ENCODE measurements at regions not wholly inside any gene's neighbourhood (a gene's known extent, or its start where the extent isn't known, plus 50 kb on each side); places are given as distances from the start of the nearest gene placed in this dataset.
A peak's percentile ranks its signal among the peaks of the same experiment; 100 is the strongest.

- DNase-seq (ENCODE audit: low read depth in 3 of 3, low spot score in 2 of 3): no peak
Observed at GRCh38 chr1:106678279-106679050, 378.0 kb upstream of the PRMT6 start.

GRCh38 chr1:106680216-106680615 lies 376.3 kb upstream of the PRMT6 start:
- no peak for DNase-seq (ENCODE audit: low read depth in 3 of 3, low spot score in 2 of 3)

GRCh38 chr1:106680776-106681344 lies 375.6 kb upstream of the PRMT6 start:
- DNase-seq (ENCODE audit: low read depth in 3 of 3, low spot score in 2 of 3): no peak

DNA sequence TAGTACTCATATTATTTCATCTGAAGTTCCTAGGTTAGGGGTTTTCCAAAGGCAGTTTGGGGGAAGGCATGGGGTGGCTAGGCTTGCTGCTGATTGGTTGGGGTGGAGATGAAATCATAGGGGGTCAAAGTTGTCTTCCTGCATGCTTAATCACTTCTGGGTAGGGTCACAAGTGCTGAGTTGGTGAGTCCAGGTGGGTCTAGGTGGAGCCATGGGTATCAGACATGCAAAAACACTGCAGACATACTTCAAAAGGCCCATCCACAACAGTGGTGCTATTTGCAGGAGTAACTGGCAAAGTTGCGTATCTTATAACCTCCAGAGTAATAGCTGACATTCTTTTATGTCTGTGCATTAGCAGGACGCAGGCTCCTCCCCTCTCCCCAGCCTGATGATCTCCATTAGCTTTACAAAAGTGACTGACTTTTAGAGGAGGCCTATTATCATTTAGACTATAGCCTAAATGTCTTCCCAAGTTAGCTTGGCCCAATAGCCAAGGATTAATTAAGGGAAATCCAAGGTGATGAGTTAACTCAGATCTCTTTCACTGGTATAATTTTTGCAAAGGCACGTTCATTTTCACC lies 374.4 kb upstream of the PRMT6 start:
- no peak for DNase-seq (ENCODE audit: low read depth in 3 of 3, low spot score in 2 of 3)

DNA sequence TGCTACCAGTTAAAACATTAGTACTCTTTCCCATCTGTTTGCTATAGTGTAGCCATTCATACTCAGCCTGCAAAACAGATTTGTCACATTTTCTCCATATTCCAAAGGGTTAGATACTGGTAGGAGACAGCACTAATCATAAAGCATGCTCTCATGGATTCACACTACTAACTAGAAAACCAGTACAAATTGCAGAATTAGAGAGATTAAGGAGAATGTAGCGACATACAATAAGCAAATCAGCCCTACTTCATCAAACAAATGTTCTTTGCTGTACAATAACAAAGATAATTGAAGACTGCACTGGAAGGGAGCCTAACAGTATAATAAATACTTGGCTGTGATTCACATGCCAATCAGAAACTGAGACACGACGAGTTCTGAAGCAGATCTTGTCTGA lies 368.0 kb upstream of the PRMT6 start:
- no peak for DNase-seq (ENCODE audit: low read depth in 3 of 3, low spot score in 2 of 3)

DNA sequence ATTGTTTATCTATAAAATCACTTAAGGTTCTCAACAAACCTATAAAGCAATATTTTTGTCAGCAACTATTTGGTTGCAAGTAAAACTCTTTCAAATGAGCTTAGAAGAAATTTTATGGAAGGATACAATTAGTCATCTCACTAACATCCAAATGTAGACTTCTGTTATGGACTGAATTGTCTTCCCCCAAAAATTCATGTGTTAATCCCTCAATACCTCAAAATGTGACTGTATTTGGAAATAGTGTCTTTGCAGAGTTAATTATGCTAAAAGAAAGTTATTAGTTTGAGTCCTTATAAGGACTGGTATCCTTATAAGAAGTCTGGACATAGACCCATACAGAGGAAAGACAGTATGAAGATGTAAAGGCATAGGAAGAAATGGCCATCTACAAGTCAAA lies 357.8 kb upstream of the PRMT6 start:
- DNase-seq (ENCODE audit: low read depth in 3 of 3, low spot score in 2 of 3): no peak

DNA sequence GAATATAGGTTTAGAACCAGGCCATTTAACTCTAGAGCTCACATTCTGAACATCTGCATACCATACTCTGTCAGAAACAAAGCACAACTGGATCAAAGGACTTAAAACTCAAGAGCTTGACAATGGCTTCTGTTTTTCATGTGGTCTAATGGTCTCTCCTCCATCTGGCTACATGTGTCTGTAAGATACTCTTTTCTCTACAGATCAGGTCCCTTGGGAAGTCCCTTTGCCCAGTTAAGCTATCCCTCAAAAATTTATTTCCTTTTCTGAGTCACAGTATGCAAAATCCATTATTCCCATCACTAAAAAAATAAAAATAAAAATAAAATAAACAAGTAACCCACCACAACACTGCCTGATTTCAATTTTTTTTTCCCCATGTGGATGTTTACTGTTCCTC lies 357.0 kb upstream of the PRMT6 start:
- no peak for DNase-seq (ENCODE audit: low read depth in 3 of 3, low spot score in 2 of 3)

- DNase-seq (ENCODE audit: low read depth in 3 of 3, low spot score in 2 of 3): no peak
Observed at GRCh38 chr1:106700211-106700610, 356.3 kb upstream of the PRMT6 start.

DNA sequence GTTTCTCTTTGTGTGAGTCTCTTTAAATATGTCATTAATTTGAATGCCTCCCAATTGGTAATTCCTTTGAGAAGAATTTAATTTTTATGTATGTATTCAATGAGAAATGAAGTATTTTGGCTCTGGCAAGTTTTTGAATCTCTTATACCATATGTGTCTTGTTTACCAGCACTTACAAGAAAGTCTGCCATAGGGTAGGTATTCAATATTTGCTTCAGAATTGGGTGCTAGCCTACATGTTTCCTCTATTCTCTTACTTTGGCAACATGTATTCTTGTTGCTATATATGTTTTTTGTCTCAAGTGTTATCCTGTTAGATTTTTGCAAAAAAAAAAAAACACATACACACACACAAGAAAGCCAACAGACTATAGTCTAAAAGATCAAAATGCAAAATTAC lies 350.5 kb upstream of the PRMT6 start:
- DNase-seq (ENCODE audit: low read depth in 3 of 3, low spot score in 2 of 3): no peak

- no peak for DNase-seq (ENCODE audit: low read depth in 3 of 3, low spot score in 2 of 3)
Observed at GRCh38 chr1:106717591-106717990, 338.9 kb upstream of the PRMT6 start.

GRCh38 chr1:106721790-106722189 lies 334.7 kb upstream of the PRMT6 start:
- DNase-seq (ENCODE audit: low read depth in 3 of 3, low spot score in 2 of 3): no peak

DNA sequence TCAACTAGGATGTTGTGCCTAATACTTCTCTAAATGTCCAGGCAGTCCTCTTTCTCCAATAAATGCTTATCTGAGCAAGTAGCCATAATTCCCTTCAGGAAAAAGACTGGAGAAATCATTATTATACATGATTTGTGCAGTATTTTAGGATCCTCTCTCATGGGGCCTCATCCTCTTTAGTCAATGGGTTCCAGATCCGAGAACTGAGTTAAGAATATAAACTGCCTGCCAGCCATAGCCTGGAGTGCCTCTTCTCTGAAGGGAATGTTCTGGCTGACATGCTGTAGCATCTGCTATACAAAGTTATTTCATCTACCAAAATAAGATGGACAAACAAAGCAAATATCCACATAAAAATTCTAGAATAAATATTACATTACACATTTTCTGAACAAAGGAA lies 334.0 kb upstream of the PRMT6 start:
- no peak for DNase-seq (ENCODE audit: low read depth in 3 of 3, low spot score in 2 of 3)

DNA sequence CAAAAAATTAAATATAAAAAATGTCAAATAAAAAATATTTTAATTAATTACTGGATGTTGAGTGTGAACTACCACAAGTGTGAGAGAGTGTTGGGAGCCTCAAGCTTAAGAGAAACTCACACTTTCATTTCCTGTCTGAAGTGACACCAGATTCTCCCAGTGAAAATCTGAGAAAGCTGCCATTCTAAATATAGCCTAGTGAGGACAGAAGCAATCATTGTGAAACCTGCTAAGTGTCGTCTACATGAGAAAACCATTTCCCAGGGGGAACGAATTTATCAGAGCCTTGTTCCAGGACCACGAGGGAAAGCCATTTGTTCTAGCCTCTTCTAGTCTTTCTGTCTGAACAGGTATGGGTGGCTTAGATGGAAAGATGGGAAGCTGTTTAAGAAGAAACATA lies 329.3 kb upstream of the PRMT6 start:
- no peak for DNase-seq (ENCODE audit: low read depth in 3 of 3, low spot score in 2 of 3)

DNA sequence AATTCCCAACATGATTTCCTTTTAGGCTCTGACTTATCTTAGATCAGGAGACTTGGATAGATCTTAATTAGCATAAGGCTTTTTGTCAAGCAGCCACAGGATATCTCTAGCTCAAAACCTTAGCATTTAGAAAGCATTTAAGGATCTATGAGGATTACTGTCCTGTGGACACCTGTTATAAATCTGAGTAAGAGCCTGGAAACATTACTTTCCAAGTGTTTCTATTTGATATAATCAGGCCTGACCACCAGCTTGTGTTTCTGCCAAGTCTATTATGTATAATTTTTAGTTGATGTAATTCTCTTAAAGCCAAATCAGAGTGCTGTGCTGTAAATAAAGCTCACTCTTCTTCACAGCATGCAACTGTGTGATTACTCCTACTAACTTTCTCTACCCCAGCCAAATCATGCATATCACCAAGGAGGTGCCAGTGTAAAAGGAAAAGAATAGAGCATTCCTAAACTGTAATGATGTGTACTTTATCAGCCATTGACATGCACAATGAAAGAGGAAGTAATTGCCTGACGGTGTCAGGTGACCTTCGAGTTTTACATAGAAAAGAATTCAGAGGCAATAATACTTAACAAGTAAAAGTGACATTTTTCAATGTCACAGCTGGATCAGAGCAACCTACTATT lies 309.9 kb upstream of the PRMT6 start:
- peak in 1 of 3 donors; percentile 8 for DNase-seq (ENCODE audit: low read depth in 3 of 3, low spot score in 2 of 3)

DNA sequence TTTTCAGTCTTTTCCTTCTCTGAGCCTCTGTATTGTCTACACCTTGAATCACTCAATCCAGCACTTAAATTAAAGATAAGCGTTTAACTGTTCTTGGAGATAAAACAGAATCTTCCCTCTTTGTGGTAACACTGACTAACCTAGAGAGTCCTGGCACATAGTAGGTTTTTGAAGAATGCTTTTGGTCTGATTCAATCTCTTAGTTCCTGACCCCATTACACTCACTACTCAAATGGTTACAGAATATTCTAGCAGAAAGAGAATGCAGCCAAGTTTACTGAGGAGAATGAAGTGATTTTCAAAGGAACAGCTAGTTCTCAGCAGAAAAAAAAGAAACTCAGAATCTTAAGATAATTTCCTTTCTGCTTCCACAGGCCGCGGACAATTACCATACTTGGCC lies 309.2 kb upstream of the PRMT6 start:
- no peak for DNase-seq (ENCODE audit: low read depth in 3 of 3, low spot score in 2 of 3)

GRCh38 chr1:106747791-106748190 lies 308.7 kb upstream of the PRMT6 start:
- DNase-seq (ENCODE audit: low read depth in 3 of 3, low spot score in 2 of 3): no peak

DNA sequence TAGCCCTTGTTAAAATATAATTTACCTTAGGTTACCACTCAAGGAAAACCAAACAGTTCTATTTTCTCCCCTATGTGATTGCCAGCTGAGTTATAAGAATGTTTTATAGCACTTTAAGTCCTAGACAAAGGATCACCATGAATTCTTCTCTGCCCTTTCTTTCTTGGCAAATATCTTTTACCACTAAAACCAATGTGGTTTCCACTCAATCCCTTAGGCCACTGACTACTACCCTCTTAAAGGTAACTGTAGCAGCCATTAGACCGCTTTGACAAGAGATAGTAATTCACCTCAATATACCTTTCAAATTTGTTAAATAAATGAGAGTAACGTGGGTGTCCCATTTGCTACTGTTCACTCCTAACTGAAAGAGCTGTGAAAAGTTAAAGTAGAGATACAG lies 307.9 kb upstream of the PRMT6 start:
- no peak for DNase-seq (ENCODE audit: low read depth in 3 of 3, low spot score in 2 of 3)

DNA sequence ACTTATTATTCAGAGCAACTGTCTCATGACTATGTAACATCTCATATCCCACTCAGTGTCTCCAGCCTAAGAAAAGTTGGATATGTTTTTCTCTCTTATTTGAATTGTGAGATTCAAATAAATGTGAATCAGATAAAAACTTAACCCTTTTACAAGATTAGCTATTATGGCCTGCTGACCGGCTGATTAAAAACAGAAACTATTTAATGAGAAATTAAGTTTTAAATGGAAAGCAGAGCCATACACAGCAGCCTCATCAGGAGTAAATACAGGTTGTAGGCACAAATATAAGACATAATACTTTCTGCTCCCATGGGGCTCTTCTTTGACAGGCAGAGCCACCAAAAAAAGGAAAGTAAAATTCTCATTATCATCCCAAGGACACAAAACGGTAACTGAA lies 307.0 kb upstream of the PRMT6 start:
- DNase-seq (ENCODE audit: low read depth in 3 of 3, low spot score in 2 of 3): no peak

GRCh38 chr1:106749906-106750305 lies 306.6 kb upstream of the PRMT6 start:
- no peak for DNase-seq (ENCODE audit: low read depth in 3 of 3, low spot score in 2 of 3)

DNA sequence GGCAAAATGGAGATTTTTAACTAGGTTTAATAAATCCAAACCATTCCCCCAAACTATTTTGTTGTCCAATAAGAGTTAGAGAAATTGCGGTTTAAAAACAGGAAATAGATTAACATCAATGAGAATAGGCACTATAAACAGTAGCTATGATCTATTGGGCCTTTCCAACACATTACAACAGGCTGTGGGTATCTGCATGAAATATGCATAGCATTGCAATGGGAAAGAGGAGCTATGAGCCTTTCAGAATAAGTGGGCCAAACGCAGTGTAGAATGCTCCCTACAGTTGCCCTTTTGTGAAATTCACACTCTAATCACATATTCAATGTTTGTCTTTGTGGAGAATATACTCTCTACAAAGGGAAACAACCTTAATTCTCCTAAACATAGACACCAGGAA lies 305.5 kb upstream of the PRMT6 start:
- no peak for DNase-seq (ENCODE audit: low read depth in 3 of 3, low spot score in 2 of 3)

GRCh38 chr1:106753066-106753465 lies 303.4 kb upstream of the PRMT6 start:
- no peak for DNase-seq (ENCODE audit: low read depth in 3 of 3, low spot score in 2 of 3)

DNA sequence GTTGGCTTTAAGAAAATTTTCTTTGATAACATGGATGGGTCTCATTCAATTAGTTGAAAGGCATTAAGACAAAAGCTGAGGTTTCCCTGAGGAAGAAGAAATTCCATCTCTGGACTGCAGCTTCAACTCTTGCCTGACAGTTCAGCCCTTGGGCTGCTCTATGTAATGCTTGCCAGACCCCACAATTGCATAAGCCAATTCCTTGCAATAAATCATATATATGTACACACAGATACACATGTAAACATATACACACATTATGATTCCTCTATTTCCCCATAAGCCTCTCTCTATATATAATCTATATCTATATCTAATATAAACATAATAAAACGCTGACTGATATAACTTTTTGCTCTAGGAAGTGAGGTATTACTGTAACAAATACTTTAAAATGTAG lies 301.5 kb upstream of the PRMT6 start:
- no peak for DNase-seq (ENCODE audit: low read depth in 3 of 3, low spot score in 2 of 3)

Measured in right renal cortex interstitium (tissue), 3 donors.